ENCODE measurements at regions not wholly inside any gene's neighbourhood (a gene's known extent, or its start where the extent isn't known, plus 50 kb on each side); places are given as distances from the start of the nearest gene placed in this dataset.

GRCh38 chr4:32775049-32775448 lies 2054.9 kb downstream of the PCDH7 start:
- TF ChIP-seq POLR2A (IDR thresholded peaks at IDR 0.05; ENCODE audit: low read depth, low read length): no peak
- no peak for DNase-seq (ENCODE audit: insufficient read length, low spot score)
- no peak for FAIRE-seq

GRCh38 chr4:32776435-32777203 lies 2056.4 kb downstream of the PCDH7 start:
- FAIRE-seq (no peak), DNase-seq (ENCODE audit: insufficient read length, low spot score) (no peak)
- TF ChIP-seq POLR2A (IDR thresholded peaks at IDR 0.05; ENCODE audit: low read depth, low read length): no peak

GRCh38 chr4:32778025-32778424 lies 2057.9 kb downstream of the PCDH7 start:
- FAIRE-seq: no peak
- no peak for TF ChIP-seq POLR2A (IDR thresholded peaks at IDR 0.05; ENCODE audit: low read depth, low read length)
- no peak for DNase-seq (ENCODE audit: insufficient read length, low spot score)

DNA sequence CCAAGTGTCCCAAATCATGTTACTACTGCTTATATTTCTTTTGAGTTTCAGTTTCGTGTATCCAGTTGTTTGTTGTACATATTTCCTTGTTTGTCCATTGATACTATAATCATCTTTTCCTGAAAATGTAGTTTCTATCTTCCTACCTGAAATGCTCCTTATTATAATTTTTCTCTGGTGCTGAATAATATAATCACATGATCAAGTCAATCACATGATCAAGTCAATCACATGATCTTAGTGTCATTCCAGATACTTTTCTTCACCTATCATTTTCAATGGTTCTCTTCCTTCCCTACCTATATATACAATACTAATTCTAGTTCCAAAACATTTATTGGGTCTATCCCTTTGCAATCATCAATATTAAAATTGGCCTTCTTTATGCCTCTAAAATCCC lies 2058.8 kb downstream of the PCDH7 start:
- TF ChIP-seq POLR2A (IDR thresholded peaks at IDR 0.05; ENCODE audit: low read depth, low read length): no peak
- DNase-seq (ENCODE audit: insufficient read length, low spot score): no peak
- FAIRE-seq: no peak

- no peak for TF ChIP-seq POLR2A (IDR thresholded peaks at IDR 0.05; ENCODE audit: low read depth, low read length)
- DNase-seq (ENCODE audit: insufficient read length, low spot score): peak; percentile 0
- FAIRE-seq: no peak
Observed at GRCh38 chr4:32789026-32789608, 2068.9 kb downstream of the PCDH7 start.

GRCh38 chr4:32790803-32791202 lies 2070.6 kb downstream of the PCDH7 start:
- FAIRE-seq (no peak), DNase-seq (ENCODE audit: insufficient read length, low spot score) (no peak)
- no peak for TF ChIP-seq POLR2A (IDR thresholded peaks at IDR 0.05; ENCODE audit: low read depth, low read length)

- FAIRE-seq: no peak
- DNase-seq (ENCODE audit: insufficient read length, low spot score): no peak
- no peak for TF ChIP-seq POLR2A (IDR thresholded peaks at IDR 0.05; ENCODE audit: low read depth, low read length)
Observed at GRCh38 chr4:32798471-32799159, 2078.4 kb downstream of the PCDH7 start.

DNA sequence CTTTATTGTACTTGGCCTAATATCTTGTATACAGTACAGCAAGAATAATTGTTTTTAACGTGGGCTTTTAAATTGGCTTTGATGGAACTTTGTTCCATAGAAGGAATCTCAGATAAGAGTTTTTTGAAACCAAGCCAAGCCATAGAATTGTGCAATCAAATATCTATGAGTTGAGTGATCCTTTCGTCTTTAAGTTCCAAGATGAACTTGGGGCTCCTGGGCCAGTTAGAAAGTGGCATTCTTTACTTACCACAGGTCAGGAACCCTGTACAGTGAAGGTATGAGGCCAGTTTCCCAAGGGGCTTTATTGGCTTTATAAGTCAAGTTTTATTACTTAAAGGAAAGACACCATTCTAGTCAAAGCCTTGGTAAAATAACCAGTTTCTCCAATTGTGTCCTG lies 2104.2 kb downstream of the PCDH7 start:
- DNase-seq (ENCODE audit: insufficient read length, low spot score): no peak

DNA sequence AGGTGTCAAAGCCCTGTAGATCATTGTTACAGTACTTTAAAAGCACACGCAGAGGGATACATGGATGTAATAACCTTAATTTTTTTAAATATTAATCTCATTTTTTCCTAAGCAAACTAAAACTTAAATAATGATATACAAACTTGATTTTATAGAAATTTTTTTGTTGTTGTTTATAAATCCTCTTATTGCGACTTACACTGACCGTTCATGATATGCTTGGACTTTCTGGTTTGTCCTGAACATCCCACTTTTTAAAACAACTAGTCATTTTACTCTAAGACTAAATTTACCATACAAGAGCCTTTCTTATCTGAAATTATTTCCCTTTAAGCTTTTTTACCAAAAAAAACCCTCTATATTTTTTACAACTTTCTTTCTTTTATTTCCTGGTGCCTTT lies 2106.0 kb downstream of the PCDH7 start:
- no peak for TF ChIP-seq POLR2A (IDR thresholded peaks at IDR 0.05; ENCODE audit: low read depth, low read length)
- FAIRE-seq: no peak
- no peak for DNase-seq (ENCODE audit: insufficient read length, low spot score)

More for the DNA sequence above, 2104.2 kb downstream of the PCDH7 start:
- FAIRE-seq: no peak
- no peak for TF ChIP-seq POLR2A (IDR thresholded peaks at IDR 0.05; ENCODE audit: low read depth, low read length)

- no peak for TF ChIP-seq POLR2A (IDR thresholded peaks at IDR 0.05; ENCODE audit: low read depth, low read length)
- FAIRE-seq (no peak), DNase-seq (ENCODE audit: insufficient read length, low spot score) (no peak)
Observed at GRCh38 chr4:32830160-32830559, 2110.0 kb downstream of the PCDH7 start.

DNA sequence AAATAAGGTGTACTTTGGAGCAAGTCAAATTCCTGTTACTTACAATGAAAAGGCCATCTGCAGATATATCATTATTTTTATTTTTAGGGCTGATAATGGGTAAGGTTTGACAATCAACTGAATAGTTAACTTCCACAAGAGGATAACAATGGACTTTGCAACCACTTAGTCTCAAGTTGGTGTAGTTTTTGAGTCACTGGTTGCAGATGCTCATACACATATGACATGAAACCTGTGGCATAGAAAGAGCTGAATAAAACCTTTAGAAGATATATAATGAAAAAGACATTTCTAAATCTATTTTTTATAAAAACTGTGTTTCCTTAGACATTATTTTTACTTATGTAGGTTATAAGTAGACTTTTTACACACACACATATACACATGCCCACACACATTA lies 2110.9 kb downstream of the PCDH7 start:
- no peak for TF ChIP-seq POLR2A (IDR thresholded peaks at IDR 0.05; ENCODE audit: low read depth, low read length)
- FAIRE-seq: no peak
- no peak for DNase-seq (ENCODE audit: insufficient read length, low spot score)

DNA sequence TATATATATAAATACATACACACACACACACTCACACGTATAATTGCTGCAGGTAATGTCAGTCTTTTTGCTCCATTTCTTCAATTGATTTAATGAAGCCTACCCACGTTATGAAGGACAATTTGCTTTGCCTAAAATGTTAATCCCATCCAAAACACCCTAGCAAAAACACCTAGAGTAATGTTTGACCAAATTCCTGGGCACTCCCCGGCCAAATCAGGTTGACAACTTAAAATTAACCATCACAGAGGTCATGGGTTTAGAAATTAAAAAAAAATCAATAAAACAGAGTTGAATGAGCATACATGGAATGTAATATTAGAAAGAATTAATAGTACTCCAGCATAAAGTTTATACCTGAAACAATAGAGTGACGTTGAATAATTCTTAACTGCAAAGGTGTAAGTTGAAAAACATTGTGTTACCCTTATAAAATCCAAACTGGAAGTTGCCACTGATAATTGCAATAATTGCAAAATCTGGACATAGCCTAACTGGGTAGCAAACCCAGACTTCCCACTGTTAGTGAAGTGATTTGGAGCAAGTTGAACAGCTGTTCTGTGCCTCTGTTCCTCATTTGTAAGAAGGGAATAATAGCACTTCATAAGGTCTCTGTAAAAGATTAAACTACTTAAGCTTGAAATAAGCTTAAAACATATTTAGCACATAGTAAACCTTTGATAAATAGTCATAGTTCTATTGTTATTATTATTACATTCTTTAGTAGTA lies 2120.5 kb downstream of the PCDH7 start:
- DNase-seq (ENCODE audit: insufficient read length, low spot score) (no peak), FAIRE-seq (no peak)
- no peak for TF ChIP-seq POLR2A (IDR thresholded peaks at IDR 0.05; ENCODE audit: low read depth, low read length)

- no peak for TF ChIP-seq POLR2A (IDR thresholded peaks at IDR 0.05; ENCODE audit: low read depth, low read length)
Observed at GRCh38 chr4:32841217-32841616, 2121.0 kb downstream of the PCDH7 start.

DNA sequence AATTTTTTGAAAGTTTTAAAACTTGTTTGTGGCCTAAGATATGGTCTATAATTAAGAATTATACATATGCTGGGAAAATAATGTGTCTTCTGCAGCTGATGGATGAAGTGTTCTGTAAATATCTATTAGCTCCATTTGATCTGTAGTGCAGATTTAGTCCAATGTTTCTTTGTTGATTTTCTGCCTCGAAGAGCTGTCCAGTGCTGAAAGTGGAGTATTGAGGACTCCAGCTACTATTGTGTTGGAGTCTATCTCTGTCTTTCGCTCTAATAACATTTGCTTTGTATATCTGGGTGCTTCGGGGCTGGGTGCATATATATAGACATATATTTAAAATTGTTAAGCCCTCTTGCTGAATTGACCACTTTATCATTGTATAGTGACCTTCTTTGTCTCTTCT lies 2127.3 kb downstream of the PCDH7 start:
- FAIRE-seq: no peak
- TF ChIP-seq POLR2A (IDR thresholded peaks at IDR 0.05; ENCODE audit: low read depth, low read length): no peak

More at GRCh38 chr4:32841217-32841616, 2121.0 kb downstream of the PCDH7 start:
- DNase-seq (ENCODE audit: insufficient read length, low spot score): no peak
- FAIRE-seq: no peak

More for the DNA sequence above, 2127.3 kb downstream of the PCDH7 start:
- no peak for DNase-seq (ENCODE audit: insufficient read length, low spot score)

All from H54 (cell line).